ENCODE measurements at regions not wholly inside any gene's neighbourhood (a gene's known extent, or its start where the extent isn't known, plus 50 kb on each side); places are given as distances from the start of the nearest gene placed in this dataset.
A peak's percentile ranks its signal among the peaks of the same experiment; 100 is the strongest.

DNA sequence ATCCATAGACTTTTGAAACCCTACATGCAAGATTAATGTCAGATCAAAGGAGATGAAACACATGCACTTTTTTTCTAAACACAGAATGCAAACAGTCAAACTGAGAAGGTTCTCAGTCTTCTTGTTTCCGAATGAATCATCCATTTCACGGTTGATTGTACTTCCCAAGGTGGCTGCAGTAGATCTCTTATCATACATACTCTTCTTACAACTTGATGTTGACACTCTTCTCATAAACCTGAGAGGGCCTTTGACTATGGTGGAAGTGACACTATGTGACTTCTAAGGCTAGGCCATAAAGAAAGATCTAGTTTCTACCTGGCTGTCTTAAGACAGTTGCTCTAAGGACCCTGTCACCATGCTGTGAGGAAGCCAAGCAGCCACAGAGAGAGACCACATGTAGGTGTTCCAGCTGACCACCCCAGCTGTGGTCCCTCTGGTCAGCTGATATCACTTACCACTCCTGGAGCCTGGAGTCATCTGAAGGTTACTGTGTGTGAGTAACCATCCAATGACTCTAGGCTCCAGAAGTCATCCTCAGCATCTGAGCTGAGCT lies 67.2 kb upstream of the HMGA2 start:
- DNase-seq (ENCODE audit: low spot score): peak; percentile 20
- H3K4me2 ChIP-seq: no peak overlapping the region
- H2AFZ ChIP-seq: no peak overlapping the region
- H3K4me1 ChIP-seq (ENCODE audit: insufficient read depth): no peaks in the 10 kb centered on the region
- TF ChIP-seq EZH2phosphoT487 (IDR thresholded peaks at IDR 0.05; ENCODE audit: low read depth, severe bottlenecking, unreplicated experiment) (no peak), EZH2 (IDR thresholded peaks at IDR 0.05; ENCODE audit: borderline replicate concordance) (no peak)
- TF ChIP-seq, protein P1, sequence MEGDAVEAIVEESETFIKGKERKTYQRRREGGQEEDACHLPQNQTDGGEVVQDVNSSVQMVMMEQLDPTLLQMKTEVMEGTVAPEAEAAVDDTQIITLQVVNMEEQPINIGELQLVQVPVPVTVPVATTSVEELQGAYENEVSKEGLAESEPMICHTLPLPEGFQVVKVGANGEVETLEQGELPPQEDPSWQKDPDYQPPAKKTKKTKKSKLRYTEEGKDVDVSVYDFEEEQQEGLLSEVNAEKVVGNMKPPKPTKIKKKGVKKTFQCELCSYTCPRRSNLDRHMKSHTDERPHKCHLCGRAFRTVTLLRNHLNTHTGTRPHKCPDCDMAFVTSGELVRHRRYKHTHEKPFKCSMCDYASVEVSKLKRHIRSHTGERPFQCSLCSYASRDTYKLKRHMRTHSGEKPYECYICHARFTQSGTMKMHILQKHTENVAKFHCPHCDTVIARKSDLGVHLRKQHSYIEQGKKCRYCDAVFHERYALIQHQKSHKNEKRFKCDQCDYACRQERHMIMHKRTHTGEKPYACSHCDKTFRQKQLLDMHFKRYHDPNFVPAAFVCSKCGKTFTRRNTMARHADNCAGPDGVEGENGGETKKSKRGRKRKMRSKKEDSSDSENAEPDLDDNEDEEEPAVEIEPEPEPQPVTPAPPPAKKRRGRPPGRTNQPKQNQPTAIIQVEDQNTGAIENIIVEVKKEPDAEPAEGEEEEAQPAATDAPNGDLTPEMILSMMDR (IDR thresholded peaks at IDR 0.05; ENCODE audit: poor library complexity): no peak
- H3K9me3 ChIP-seq (ENCODE audit: low read depth): no peaks in the 10 kb centered on the region
- no peaks in the 10 kb centered on the region for H3K9me2 ChIP-seq (replicated peaks; ENCODE audit: insufficient read depth)
- no peaks in the 10 kb centered on the region for H4K20me1 ChIP-seq (ENCODE audit: insufficient read depth, poor library complexity, severe bottlenecking)
- WGBS (ENCODE audit: low lambda C conversion rate, missing lambda C conversion rate): 19% methylated on average over 2 of the region's 2 CpGs
- H3K27me3 ChIP-seq: peaks cover 4% of the 10 kb centered on the region
- no peak overlapping the region for H3K4me3 ChIP-seq
- H3K27ac ChIP-seq: no peak overlapping the region
- H3K79me2 ChIP-seq: no peaks in the 10 kb centered on the region
- H3K36me3 ChIP-seq (replicated peaks; ENCODE audit: insufficient read depth, low read depth): no peaks in the 10 kb centered on the region

DNA sequence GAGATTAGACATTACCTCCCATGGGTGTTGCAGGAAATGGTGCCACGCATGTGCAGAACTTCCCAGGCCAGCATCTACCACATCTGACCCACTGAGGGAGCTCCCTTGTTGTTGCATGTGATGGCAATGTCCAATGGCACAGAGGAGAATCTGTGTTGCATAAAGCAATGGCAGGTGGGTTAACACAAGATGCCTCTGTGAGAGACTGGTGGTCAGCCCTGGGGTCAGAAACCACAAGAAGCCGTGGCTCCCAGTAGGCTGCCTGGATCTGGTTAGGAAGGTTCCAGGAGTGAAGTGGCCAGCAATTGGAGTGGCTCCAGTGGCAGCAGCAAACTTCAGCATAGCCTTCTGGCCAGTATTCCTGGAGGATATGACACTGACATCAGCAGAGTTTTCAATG lies 65.9 kb upstream of the HMGA2 start:
- H3K9me2 ChIP-seq (replicated peaks; ENCODE audit: insufficient read depth): no peaks in the 10 kb centered on the region
- H3K27ac ChIP-seq: no peak overlapping the region
- H3K9me3 ChIP-seq (ENCODE audit: low read depth): no peaks in the 10 kb centered on the region
- no peak overlapping the region for H3K4me3 ChIP-seq
- no peak overlapping the region for H3K4me2 ChIP-seq
- H3K36me3 ChIP-seq (replicated peaks; ENCODE audit: insufficient read depth, low read depth): no peaks in the 10 kb centered on the region
- TF ChIP-seq, protein P1 (IDR thresholded peaks at IDR 0.05; ENCODE audit: poor library complexity): no peak
- no peak overlapping the region for H2AFZ ChIP-seq
- no peaks in the 10 kb centered on the region for H3K79me2 ChIP-seq
- DNase-seq (ENCODE audit: low spot score): no peak
- H3K27me3 ChIP-seq: peaks cover 2% of the 10 kb centered on the region
- H3K4me1 ChIP-seq (ENCODE audit: insufficient read depth): no peaks in the 10 kb centered on the region
- WGBS (ENCODE audit: low lambda C conversion rate, missing lambda C conversion rate): 86% methylated on average over 2 of the region's 2 CpGs
- H4K20me1 ChIP-seq (ENCODE audit: insufficient read depth, poor library complexity, severe bottlenecking): no peaks in the 10 kb centered on the region

DNA sequence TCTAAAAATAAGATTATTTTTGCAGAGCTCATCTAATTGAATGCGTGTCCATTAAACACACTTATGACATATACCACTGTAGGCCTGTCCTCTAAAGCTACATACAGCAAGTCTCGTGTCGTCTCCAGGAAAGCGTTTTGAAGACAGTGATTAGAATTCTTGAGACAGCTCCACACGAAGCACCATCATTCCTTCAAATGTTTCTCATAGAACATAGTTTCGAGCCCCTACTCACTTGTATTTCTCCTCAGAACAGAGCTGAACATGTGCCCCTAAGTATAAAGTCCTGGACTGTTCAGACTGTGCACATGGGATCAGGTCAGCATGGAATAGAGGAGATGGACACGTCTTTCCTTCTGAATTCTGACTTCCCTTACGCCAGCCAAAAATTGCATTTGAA lies 64.5 kb upstream of the HMGA2 start:
- Histone ChIP-seq H3K9me3 (ENCODE audit: low read depth) (no peaks in the 10 kb centered on the region), H3K79me2 (no peaks in the 10 kb centered on the region), H3K4me1 (ENCODE audit: insufficient read depth) (no peaks in the 10 kb centered on the region), H4K20me1 (ENCODE audit: insufficient read depth, poor library complexity, severe bottlenecking) (no peaks in the 10 kb centered on the region), H3K4me3 (no peak overlapping the region), H3K4me2 (no peak overlapping the region), H3K27ac (no peak overlapping the region), H3K36me3 (replicated peaks; ENCODE audit: insufficient read depth, low read depth) (no peaks in the 10 kb centered on the region), H2AFZ (no peak overlapping the region), H3K9me2 (replicated peaks; ENCODE audit: insufficient read depth) (no peaks in the 10 kb centered on the region), H3K27me3 (no peaks in the 10 kb centered on the region)
- TF ChIP-seq EZH2phosphoT487 (IDR thresholded peaks at IDR 0.05; ENCODE audit: low read depth, severe bottlenecking, unreplicated experiment) (no peak), EZH2 (IDR thresholded peaks at IDR 0.05; ENCODE audit: borderline replicate concordance) (no peak)
- TF ChIP-seq, protein P1 (IDR thresholded peaks at IDR 0.05; ENCODE audit: poor library complexity): no peak
- DNase-seq (ENCODE audit: low spot score): no peak
- 95% methylated on average over 8 of the region's 8 CpGs for WGBS (ENCODE audit: low lambda C conversion rate, missing lambda C conversion rate)

DNA sequence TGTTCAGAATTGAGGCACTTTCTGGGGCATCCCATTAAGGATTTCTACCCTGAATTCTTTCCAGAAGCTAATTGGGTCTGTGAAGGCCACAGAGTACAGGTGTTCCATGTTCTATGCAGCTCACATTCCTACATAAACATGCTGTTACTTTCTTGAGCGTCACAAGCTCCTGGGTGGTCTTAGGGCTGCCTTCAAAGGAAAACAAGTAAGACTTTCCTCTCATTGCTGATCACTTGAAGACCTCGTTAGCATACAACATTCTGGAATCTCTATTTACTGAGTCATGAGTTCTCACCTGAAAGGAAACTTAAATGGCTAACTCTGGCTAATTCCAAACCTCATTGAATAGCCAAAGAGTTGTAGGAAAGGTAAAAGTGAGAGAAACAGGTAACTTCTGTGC lies 63.0 kb upstream of the HMGA2 start:
- no peaks in the 10 kb centered on the region for H3K9me3 ChIP-seq (ENCODE audit: low read depth)
- H3K4me2 ChIP-seq: no peak overlapping the region
- no peaks in the 10 kb centered on the region for H3K79me2 ChIP-seq
- no peak overlapping the region for H3K4me3 ChIP-seq
- no peaks in the 10 kb centered on the region for H3K27me3 ChIP-seq
- no peak for TF ChIP-seq EZH2phosphoT487 (IDR thresholded peaks at IDR 0.05; ENCODE audit: low read depth, severe bottlenecking, unreplicated experiment)
- TF ChIP-seq EZH2 (IDR thresholded peaks at IDR 0.05; ENCODE audit: borderline replicate concordance): no peak
- TF ChIP-seq, protein P1 (IDR thresholded peaks at IDR 0.05; ENCODE audit: poor library complexity): no peak
- no peaks in the 10 kb centered on the region for H4K20me1 ChIP-seq (ENCODE audit: insufficient read depth, poor library complexity, severe bottlenecking)
- WGBS (ENCODE audit: low lambda C conversion rate, missing lambda C conversion rate): 44% methylated on average over 2 of the region's 2 CpGs
- H3K4me1 ChIP-seq (ENCODE audit: insufficient read depth): no peaks in the 10 kb centered on the region
- no peak overlapping the region for H3K27ac ChIP-seq
- H3K9me2 ChIP-seq (replicated peaks; ENCODE audit: insufficient read depth): no peaks in the 10 kb centered on the region
- H2AFZ ChIP-seq: no peak overlapping the region
- DNase-seq (ENCODE audit: low spot score): no peak
- H3K36me3 ChIP-seq (replicated peaks; ENCODE audit: insufficient read depth, low read depth): no peaks in the 10 kb centered on the region

Measured in hepatocyte (in vitro differentiated cells).